Coronary artery (tissue), 2 donors: ENCODE measurements at regions not wholly inside any gene's neighbourhood (a gene's known extent, or its start where the extent isn't known, plus 50 kb on each side); places are given as distances from the start of the nearest gene placed in this dataset.

Experiments
- DNase-seq: peaks from one replicate; pipeline ENCODE4 v3.0.0-alpha.2; 2017; ENCODE audit warnings: low spot score
- H3K27ac ChIP-seq, 2 donors: fragments of 200-600 bp; sonication (generic); one replicate each; pipeline ENCODE4 v1.5.1; 2016 to 2019
- H3K4me3 ChIP-seq: fragments of 200-600 bp; sonication (generic); 2 replicates; pipeline ENCODE4 v1.5.1; 2016; ENCODE audit warnings: mild to moderate bottlenecking, moderate library complexity
- CTCF ChIP-seq: fragments of 200-600 bp; sonication (generic); IDR thresholded peaks from one replicate; pipeline ENCODE4 v1.5.1; 2019; ENCODE audit warnings: antibody characterized with exemption

GRCh38 chr6:134537146-134537555, 219.2 kb upstream of the SGK1 start:
- no peak for TF ChIP-seq CTCF
- H3K27ac ChIP-seq = no peak overlapping the region
- no peak for DNase-seq
- H3K4me3 ChIP-seq = no peak overlapping the region

DNA sequence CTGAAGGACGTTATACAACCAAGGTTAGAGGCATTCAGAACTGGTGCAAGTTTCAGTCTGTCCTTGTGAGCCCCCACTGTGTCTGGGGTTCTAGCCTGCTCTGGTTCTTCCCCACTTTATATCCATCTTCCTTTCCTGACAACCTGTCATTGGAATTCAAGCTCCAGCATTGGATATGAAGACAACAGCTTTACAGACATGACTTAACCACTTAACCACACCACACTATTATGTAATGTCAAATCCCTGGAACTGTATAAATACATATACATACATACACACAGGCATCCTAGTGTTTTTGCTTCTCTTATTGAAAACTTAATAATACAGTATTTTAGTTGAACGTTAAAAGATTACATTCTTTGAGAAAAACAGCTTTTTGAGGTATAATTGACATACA, 217.9 kb upstream of the SGK1 start:
- no peak overlapping the region for H3K27ac ChIP-seq
- no peak for DNase-seq
- H3K4me3 ChIP-seq = no peak overlapping the region
- TF ChIP-seq CTCF = no peak

- DNase-seq = no peak
- no peak overlapping the region for H3K27ac ChIP-seq
- H3K4me3 ChIP-seq = no peak overlapping the region
- TF ChIP-seq CTCF = no peak
Observed at GRCh38 chr6:134534708-134535149, 216.8 kb upstream of the SGK1 start.

- TF ChIP-seq CTCF = no peak
- no peak overlapping the region for H3K27ac ChIP-seq
- DNase-seq = no peak
- H3K4me3 ChIP-seq = no peak overlapping the region
Observed at GRCh38 chr6:134533991-134534390, 216.1 kb upstream of the SGK1 start.

DNA sequence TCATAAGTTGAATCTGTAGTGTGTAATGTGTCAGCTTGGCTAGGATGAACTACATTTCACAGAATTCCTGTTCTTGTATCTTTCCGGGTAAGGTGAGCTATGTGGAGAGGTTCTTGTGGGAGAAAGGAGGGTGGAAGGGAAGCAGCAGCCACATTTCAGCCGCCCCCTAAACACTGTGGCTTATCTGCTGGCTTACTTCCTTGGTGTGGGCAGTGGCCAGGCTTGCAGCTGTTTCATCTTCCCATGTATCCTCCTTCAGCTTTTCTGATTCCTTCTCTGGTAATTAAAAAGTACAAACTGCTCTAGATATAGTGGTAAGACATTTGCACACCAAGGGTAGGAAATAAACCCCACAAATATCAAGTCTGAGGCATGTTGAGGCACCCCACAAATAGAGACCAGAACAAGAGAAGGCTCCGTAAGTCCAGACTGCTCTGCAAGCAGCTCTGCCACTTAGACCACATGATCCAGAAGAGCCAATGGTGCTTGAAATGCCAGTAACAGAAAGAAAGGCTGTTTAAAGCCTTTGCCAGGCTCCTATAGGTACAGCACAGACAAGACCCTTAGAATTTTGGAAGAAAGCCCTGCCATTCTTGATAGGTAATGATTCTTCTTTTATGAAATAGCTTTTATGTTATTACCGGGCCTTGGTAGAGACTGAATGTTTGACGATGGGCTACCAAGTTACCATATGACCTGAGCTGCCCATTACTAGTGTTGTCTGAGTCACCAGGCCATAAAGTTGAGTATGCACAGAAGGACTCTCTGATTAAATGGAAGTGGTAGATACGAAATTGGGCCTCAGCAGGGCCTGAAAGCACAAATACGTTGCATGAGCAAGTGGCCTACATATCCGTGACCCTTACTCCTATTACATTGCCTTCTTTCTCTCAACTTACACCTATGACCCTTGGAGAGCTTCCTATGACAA, 215.0 kb upstream of the SGK1 start:
- Histone ChIP-seq H3K27ac (no peak overlapping the region), H3K4me3 (no peak overlapping the region)
- no peak for TF ChIP-seq CTCF
- DNase-seq = no peak

DNA sequence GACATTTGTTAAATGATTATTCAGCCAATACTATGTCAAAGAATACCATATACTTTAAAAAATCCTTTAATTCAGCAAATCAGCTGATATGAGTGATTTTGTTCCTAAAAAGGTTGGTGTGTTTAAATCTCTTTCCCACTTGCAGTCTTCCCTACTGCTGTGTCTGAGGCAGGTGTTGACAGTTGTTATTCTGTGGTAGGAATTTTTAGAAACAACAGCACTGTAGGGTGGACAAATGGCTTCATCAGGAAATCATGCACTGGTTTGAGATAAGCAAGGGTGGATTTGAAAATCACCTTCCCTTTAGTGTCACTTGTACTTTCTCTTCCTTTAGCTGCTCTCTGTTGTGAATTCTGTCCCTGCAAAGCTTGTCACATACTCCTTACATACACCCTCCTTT, 213.7 kb upstream of the SGK1 start:
- DNase-seq = no peak
- H3K4me3 ChIP-seq = no peak overlapping the region
- TF ChIP-seq CTCF = no peak
- no peak overlapping the region for H3K27ac ChIP-seq

DNA sequence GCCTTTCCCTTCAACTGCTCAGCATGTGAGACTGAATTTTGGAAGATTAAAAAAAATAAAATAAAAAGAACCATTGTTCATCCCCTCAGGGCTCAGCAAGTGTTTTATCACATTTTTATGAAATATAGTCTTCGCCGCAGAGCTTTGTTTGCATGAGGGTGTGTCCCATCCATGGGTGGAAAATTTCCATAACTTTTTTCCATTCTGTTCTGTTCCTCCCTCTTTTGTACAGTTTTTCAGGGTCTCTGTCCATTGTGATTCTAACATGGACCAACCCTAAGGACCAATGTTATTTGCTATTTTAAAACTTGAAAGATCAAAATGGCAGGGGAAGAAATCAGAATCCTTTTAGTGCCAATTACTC, 213.3 kb upstream of the SGK1 start:
- H3K4me3 ChIP-seq = no peak overlapping the region
- no peak overlapping the region for H3K27ac ChIP-seq
- TF ChIP-seq CTCF = no peak
- no peak for DNase-seq
